ENCODE measurements at regions not wholly inside any gene's neighbourhood (a gene's known extent, or its start where the extent isn't known, plus 50 kb on each side); places are given as distances from the start of the nearest gene placed in this dataset.
"Not testable (repeated sequence)": the region's sequence is repeated elsewhere in the genome, so short reads cannot be mapped to it uniquely, and the experiment has no call there.

- no peak for DNase-seq
Observed at GRCh38 chr5:40347981-40348725, 331.6 kb upstream of the PTGER4 start.

DNA sequence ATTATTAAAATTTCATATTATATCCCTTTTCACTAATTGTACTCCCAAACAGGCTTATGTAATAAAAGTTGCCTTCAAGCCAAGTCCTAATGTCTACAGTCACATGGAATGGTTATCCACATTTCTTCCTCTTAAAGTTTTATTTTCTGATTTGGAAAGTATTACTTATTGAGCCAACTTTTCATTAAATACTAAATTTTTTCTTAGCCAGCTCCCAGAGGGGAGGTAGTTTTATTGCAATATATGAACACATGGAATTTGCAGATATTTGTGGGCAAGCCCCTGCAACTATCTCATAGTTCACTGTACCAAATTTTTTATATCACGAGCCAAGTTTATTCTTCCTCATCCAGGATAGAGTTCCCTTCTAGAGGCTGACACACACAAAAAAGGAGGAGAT lies 332.8 kb upstream of the PTGER4 start:
- no peak for DNase-seq

GRCh38 chr5:40338434-40338833 lies 341.3 kb upstream of the PTGER4 start:
- not testable (repeated sequence) for DNase-seq

- no peak for DNase-seq
Observed at GRCh38 chr5:40334242-40334635, 345.5 kb upstream of the PTGER4 start.

DNA sequence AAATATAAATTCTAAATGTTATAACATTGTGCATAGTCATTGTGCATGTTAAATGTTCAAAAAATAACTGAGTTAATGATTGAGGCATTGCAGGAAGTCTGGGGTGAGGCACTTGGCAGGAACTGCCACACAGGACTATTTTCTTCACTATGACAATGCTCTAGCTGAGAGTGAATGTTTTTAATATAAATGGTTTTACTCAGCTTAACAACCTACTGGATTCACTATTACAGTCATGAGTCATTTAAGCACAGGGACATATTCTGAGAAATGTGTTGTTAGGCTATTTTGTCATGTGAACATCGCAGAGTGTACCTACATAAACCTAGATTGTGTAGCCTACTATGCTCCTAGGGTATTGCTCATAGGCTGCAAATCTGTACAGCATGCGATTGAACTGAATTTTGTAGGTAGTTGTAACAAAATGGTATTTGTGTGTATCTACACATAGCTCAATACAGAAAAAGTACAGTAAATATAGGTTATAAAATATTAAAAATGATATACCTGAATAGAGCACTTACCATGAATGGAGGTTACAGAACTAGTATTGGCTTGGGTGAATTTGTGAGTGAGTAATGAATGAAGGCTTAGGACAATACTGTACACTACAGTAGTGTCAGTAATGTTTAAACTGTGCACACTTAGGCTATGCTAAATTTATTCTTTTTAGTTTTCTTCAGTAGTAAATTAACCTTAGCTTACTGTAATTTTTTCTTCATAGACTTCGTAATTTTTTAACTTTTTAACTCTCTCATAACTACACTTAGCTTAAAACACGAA lies 346.1 kb upstream of the PTGER4 start:
- peak; percentile 89 for DNase-seq

GRCh38 chr5:40332970-40333369 lies 346.7 kb upstream of the PTGER4 start:
- peak; percentile 58 for DNase-seq

GRCh38 chr5:40331616-40332015 lies 348.1 kb upstream of the PTGER4 start:
- DNase-seq: no peak

DNA sequence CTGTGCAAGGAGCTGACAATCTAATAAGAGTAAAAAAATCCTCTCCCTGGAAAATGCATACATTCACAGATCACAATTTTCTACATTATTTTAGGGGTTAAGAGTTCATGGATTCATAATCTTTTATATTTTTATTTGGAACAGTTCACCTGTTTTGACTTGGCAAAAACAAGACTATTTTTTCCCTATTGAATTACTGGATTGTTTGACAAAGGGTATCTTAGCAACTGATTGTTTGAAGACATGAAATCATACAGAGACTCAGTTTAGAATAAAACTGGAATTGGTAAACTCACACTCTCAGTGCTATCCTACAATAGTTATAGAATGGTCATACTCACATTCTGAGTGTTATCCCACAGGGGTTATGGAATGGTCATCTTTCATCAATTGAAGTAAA lies 358.2 kb upstream of the PTGER4 start:
- DNase-seq: peak; percentile 58

GRCh38 chr5:40318395-40318794 lies 361.3 kb upstream of the PTGER4 start:
- DNase-seq: peak; percentile 55

DNA sequence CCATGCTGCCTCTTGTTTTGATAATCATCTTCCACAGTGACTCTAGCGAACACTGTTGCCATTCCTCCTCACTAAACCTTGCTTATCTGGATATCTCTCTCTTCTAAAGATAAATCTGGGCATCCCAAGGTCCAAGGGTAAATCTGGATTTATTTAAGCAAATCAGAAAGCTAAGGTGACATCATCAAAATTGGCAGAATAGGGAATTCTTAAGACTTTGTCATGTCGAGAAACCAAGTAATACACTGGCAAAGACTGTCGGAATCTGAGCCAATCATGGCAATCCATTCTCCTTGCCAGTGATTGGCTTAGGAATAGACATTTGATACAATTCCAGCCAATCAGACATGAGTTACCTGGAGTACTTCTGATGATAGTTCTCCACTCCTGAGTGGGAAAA lies 362.7 kb upstream of the PTGER4 start:
- DNase-seq: no peak

GRCh38 chr5:40315126-40315525 lies 364.6 kb upstream of the PTGER4 start:
- no peak for DNase-seq

GRCh38 chr5:40314275-40314674 lies 365.4 kb upstream of the PTGER4 start:
- no peak for DNase-seq

- no peak for DNase-seq
Observed at GRCh38 chr5:40312205-40312604, 367.5 kb upstream of the PTGER4 start.

GRCh38 chr5:40309851-40310250 lies 369.9 kb upstream of the PTGER4 start:
- no peak for DNase-seq

DNA sequence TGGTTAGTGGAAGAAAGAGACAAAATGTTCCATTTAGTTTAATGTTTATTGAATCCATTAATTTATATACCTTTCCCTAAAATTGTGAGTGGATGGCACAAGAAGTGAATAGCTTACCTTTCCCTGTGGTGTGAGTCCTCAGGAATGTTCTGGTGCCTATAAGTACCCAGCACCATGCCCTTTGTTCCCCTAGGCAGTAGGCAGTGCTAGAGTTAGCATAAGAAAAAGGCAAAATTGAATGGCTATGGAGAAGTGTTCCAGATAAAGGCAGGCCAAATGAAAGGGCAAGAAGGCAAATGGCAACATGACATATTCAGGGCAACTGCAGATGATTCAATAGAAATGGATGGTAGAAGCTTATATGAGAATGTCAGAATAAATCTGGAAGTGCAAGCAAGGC lies 370.8 kb upstream of the PTGER4 start:
- DNase-seq: no peak

DNA sequence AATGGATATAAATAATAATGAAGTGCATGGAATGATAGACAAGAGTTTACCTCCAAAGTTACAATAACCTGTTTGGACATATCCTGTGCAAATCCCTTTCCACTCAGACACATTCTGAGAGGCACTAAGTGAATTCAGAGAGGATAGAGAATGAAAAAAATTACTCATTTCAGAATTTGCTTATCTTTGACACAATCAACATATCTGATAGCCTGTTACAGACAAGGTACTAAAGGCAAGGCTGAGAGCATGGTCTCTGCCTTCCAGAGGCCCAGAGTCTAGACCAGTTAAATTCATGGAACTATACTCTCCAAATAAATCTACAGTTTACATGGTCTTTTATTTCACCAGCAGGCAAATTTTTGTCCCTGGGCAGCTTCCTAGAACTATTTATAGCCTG lies 371.8 kb upstream of the PTGER4 start:
- no peak for DNase-seq

DNA sequence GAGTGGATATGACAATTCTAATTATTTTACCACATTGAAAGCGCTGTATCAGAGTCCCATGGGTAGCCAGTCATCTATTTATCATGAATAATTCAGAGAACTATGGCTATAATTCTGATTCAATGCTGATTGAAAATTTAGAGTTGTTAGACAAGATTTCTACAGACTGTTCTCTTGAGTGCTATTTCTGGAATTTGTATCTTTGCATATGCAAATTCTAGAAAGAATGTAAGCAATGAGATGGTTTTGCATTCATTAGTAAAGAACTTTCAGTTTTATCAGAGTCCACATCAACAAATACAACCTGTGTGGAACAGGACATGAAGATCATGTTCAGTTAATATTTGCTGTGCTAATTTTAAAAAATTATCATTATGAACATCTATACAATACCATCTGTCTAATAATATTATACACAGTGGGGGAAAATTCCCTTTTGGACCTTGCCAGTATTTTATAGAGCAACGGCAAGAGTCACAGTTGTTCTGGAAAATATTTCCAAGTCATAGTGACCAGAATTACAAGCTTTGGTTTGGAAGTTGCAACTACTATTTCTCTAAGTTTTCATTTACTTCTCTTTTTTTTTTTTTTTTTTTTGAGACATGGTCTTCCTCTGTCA lies 372.7 kb upstream of the PTGER4 start:
- DNase-seq: no peak

- no peak for DNase-seq
Observed at GRCh38 chr5:40292006-40292405, 387.7 kb upstream of the PTGER4 start.

GRCh38 chr5:40291338-40291737 lies 388.4 kb upstream of the PTGER4 start:
- DNase-seq: peak; percentile 32

DNA sequence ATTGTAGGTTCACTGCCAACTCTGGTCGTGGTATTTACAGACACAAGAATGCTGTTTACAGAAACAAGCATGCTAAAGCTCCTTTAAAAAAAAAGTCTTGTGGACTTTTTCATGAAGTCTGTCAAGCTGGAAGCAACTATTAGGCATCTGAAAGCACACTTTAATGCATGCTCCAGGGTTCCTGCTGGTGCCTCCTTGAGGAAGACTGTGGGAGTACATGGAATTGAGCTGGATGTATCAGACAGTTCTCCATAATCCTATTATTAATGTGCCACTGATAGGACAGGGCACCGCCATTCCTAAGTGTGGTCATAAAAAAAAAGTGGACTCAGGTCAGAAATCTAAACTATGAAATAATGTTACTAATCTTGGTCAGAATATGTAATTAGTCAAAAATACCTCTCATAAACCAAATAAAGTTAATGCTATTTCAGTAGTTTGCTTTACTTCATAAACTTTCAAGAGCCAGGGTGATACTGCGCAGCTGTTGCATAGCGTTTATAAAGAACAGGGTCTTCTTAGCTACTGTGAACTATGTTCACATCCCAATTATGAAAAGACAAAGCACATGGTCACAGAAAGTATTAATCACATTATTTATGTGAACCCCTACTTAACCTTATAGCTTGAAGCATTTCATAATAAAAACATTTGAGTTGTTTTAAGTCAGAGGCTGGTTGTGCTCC lies 390.8 kb upstream of the PTGER4 start:
- no peak for DNase-seq

DNA sequence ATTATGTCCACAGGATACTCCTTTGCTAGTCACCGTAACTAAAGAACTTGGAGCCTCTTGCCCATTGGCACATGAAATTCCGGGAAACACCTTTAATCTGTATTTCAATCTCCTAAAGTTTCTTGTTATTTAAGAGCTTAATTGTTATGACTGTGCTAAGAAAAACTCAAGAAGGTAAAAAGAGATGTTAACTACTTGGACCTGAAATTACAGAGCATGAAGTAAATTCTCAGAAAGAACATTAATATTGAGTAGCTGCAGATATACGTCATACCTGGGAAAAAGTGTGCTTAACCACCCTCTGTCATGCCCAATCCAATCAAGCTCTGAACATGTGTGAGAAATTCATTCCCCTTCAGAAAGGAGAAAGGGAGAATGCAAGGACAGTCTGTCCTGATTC lies 394.9 kb upstream of the PTGER4 start:
- no peak for DNase-seq

DNA sequence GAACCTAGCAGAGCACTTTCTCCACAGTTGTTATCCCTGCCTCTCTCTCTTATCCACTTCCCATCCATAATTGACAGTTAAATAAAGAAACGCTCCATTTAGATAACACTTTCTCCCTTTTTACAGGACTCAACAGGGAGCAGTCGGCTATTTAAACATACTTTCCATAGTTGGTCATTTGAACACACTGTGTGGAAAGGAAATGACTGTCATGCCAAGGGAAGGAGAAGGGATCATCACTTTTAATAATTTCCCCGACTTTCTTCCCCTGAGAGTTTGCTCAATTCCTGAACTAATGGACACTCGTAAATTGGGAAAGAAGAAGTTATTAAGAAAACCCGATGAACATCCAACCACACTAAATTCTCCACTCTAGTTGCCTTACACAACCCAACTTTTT lies 400.8 kb upstream of the PTGER4 start:
- peak; percentile 18 for DNase-seq
